ENCODE measurements at regions not wholly inside any gene's neighbourhood (a gene's known extent, or its start where the extent isn't known, plus 50 kb on each side); places are given as distances from the start of the nearest gene placed in this dataset.

DNA sequence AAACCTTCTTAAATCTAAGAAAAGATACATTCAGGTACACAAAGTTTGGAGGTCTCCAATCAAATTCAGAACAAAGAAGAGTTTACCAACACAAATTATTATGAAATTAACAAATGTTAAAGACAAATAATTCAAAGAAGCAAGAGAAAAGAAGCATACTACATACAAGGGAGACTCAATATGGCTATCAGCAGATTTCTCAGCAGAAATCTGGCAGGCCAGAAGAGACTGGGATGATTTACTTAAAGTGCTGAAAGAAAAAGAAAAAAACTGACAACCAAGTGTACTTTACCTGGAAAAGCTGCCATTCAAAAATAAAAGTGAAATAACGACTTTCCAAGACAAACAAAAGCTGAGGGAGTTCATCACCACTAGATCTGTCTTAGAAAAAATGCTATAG is 64.4 kb upstream of the HTR2C start:
- no peak overlapping the region for H3K4me3 ChIP-seq (ENCODE audit: extremely low read depth in 1 of 4, insufficient read depth in 2 of 4, low read depth in 3 of 4, low read length in 4 of 4)
- no peaks in the 10 kb centered on the region for H3K27me3 ChIP-seq (replicated peaks in 1 of 4; ENCODE audit: control insufficient read depth in 3 of 4, extremely low read depth in 1 of 4, insufficient read depth in 3 of 4, low read length in 3 of 4)
- no peak overlapping the region for H3K14ac ChIP-seq (ENCODE audit: insufficient read length)
- no peak overlapping the region for H4K91ac ChIP-seq (replicated peaks; ENCODE audit: insufficient read length, low read length)
- H2BK12ac ChIP-seq (ENCODE audit: low read depth, low read length), result no peak overlapping the region
- FAIRE-seq, result peak; percentile 28
- H3K23me2 ChIP-seq (ENCODE audit: low read depth, low read length), result no peaks in the 10 kb centered on the region
- WGBS, 2 experiments (ENCODE audit: extremely low coverage in 1 of 2, insufficient coverage in 1 of 2, insufficient read length in 1 of 2, insufficient replicate concordance in 2 of 2, low coverage in 1 of 2, low lambda C conversion rate in 2 of 2, missing lambda C conversion rate in 1 of 2), result 71% methylated on average over 1 of the region's 1 CpG; no CpG with 5 or more reads in 1 of the 2 experiments
- no peaks in the 10 kb centered on the region for H3K79me1 ChIP-seq (ENCODE audit: low read depth, low read length)
- POLR2A ChIA-PET (ENCODE audit: partially characterized antibody), result no interaction called here
- no peak overlapping the region for H3K56ac ChIP-seq (replicated peaks; ENCODE audit: insufficient read length, low read depth, low read length)
- H4K20me1 ChIP-seq (replicated peaks in 1 of 2; ENCODE audit: control insufficient read depth in 1 of 2, insufficient read depth in 2 of 2, low read length in 2 of 2), result no peaks in the 10 kb centered on the region
- CTCF ChIA-PET (ENCODE audit: partially characterized antibody), result no interaction called here
- H2AFZ ChIP-seq (ENCODE audit: low read length), result no peak overlapping the region
- no peak for DNase-seq (ENCODE audit: low read depth in 1 of 2, low spot score in 2 of 2)
- H2BK15ac ChIP-seq (ENCODE audit: low read length), result no peak overlapping the region
- H3K4me2 ChIP-seq (ENCODE audit: insufficient read depth in 1 of 2, low read depth in 2 of 2, low read length in 2 of 2), result no peak overlapping the region
- no peaks in the 10 kb centered on the region for H3K79me2 ChIP-seq (ENCODE audit: control insufficient read depth in 1 of 2, insufficient read depth in 2 of 2, low read length in 2 of 2)
- H2AK5ac ChIP-seq (ENCODE audit: low read depth, low read length), result no peak overlapping the region
- H2BK20ac ChIP-seq (ENCODE audit: low read length), result no peak overlapping the region
- no peak overlapping the region for H3K27ac ChIP-seq (ENCODE audit: low read depth, low read length)
- H3K23ac ChIP-seq (ENCODE audit: insufficient read length), result no peak overlapping the region
- no peaks in the 10 kb centered on the region for H3K4me1 ChIP-seq (replicated peaks in 1 of 4; ENCODE audit: control insufficient read depth in 3 of 4, insufficient read depth in 4 of 4, low read length in 3 of 4)
- H3K4ac ChIP-seq (replicated peaks; ENCODE audit: insufficient read length, low read depth, low read length), result no peak overlapping the region
- H3K9ac ChIP-seq (replicated peaks in 1 of 4; ENCODE audit: extremely low read depth in 1 of 4, low read depth in 3 of 4, low read length in 3 of 4), result no peak overlapping the region
- H3K18ac ChIP-seq (ENCODE audit: extremely low read depth, low read length), result no peak overlapping the region
- H3K36me3 ChIP-seq (ENCODE audit: control insufficient read depth in 2 of 4, insufficient read depth in 4 of 4, low read length in 3 of 4), result no peaks in the 10 kb centered on the region
- H2BK120ac ChIP-seq (replicated peaks; ENCODE audit: low read depth, low read length), result no peak overlapping the region
- H3K9me3 ChIP-seq (ENCODE audit: insufficient read depth in 2 of 2, low read depth in 1 of 2, low read length in 1 of 2), result no peaks in the 10 kb centered on the region
- H2BK5ac ChIP-seq (ENCODE audit: low read depth, low read length), result no peak overlapping the region
- H4K5ac ChIP-seq (ENCODE audit: insufficient read length, low read depth, low read length), result no peak overlapping the region
- H4K8ac ChIP-seq (ENCODE audit: extremely low read depth, insufficient read depth, low read length), result no peak overlapping the region
- TF ChIP-seq ASH2L (IDR thresholded peaks at IDR 0.05; ENCODE audit: low read length), result no peak
- no peak for TF ChIP-seq KDM1A (IDR thresholded peaks at IDR 0.05; ENCODE audit: borderline replicate concordance, low read length)
- no peak for TF ChIP-seq BCL11A (IDR thresholded peaks at IDR 0.05; ENCODE audit: low read depth in 2 of 2, low read length in 2 of 2)
- TF ChIP-seq, protein P1, sequence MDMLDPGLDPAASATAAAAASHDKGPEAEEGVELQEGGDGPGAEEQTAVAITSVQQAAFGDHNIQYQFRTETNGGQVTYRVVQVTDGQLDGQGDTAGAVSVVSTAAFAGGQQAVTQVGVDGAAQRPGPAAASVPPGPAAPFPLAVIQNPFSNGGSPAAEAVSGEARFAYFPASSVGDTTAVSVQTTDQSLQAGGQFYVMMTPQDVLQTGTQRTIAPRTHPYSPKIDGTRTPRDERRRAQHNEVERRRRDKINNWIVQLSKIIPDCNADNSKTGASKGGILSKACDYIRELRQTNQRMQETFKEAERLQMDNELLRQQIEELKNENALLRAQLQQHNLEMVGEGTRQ (IDR thresholded peaks at IDR 0.05; ENCODE audit: low read length), result no peak
- TF ChIP-seq, protein P2, sequence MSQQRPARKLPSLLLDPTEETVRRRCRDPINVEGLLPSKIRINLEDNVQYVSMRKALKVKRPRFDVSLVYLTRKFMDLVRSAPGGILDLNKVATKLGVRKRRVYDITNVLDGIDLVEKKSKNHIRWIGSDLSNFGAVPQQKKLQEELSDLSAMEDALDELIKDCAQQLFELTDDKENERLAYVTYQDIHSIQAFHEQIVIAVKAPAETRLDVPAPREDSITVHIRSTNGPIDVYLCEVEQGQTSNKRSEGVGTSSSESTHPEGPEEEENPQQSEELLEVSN (IDR thresholded peaks at IDR 0.05), result no peak
- TF ChIP-seq POLR2A (IDR thresholded peaks at IDR 0.05; ENCODE audit: control extremely low read depth in 1 of 2, low read depth in 2 of 2, low read length in 2 of 2), result no peak
- no peak for TF ChIP-seq ZNF274 (IDR thresholded peaks at IDR 0.05; ENCODE audit: borderline replicate concordance, extremely low read depth, low read length)
- no peak for TF ChIP-seq KDM4A (IDR thresholded peaks at IDR 0.05; ENCODE audit: low read depth, low read length, severe bottlenecking)
- no peak for TF ChIP-seq SIN3A (conservative IDR thresholded peaks at IDR 0.05 in 1 of 2, IDR thresholded peaks at IDR 0.05 in 1 of 2; ENCODE audit: low read depth in 1 of 2, low read length in 2 of 2)
- TF ChIP-seq SIX5 (IDR thresholded peaks at IDR 0.05; ENCODE audit: low read depth, low read length), result no peak
- no peak for TF ChIP-seq EZH2 (IDR thresholded peaks at IDR 0.05; ENCODE audit: low read depth, low read length, severe bottlenecking)
- no peak for TF ChIP-seq CTBP2 (IDR thresholded peaks at IDR 0.05; ENCODE audit: borderline replicate concordance, insufficient read depth, insufficient read length, low read length)
- no peak for TF ChIP-seq RAD21 (IDR thresholded peaks at IDR 0.05 in 1 of 2, conservative IDR thresholded peaks at IDR 0.05 in 1 of 2; ENCODE audit: low read depth in 2 of 2, low read length in 2 of 2)

All from H1 (cell line).